NCI-H128 (cell line): ENCODE measurements at regions not wholly inside any gene's neighbourhood (a gene's known extent, or its start where the extent isn't known, plus 50 kb on each side); places are given as distances from the start of the nearest gene placed in this dataset.

Source experiments
- DNase-seq: peaks from one replicate; lab custom pipeline; 2025; ENCODE audit not compliant: unreplicated experiment; lab: John Stamatoyannopoulos, UW

- no peak for DNase-seq
Observed at GRCh38 chr17:69944406-69944805, 130.6 kb upstream of the KCNJ16 start.

GRCh38 chr17:69945698-69946185 is 129.3 kb upstream of the KCNJ16 start:
- DNase-seq, result no peak

GRCh38 chr17:69947027-69947759 is 127.8 kb upstream of the KCNJ16 start:
- DNase-seq, result no peak

GRCh38 chr17:69948406-69948805 is 126.6 kb upstream of the KCNJ16 start:
- DNase-seq, result no peak

GRCh38 chr17:69949496-69949895 is 125.5 kb upstream of the KCNJ16 start:
- DNase-seq, result no peak

GRCh38 chr17:69949973-69950695 is 124.9 kb upstream of the KCNJ16 start:
- no peak for DNase-seq

GRCh38 chr17:69950701-69951418 is 124.2 kb upstream of the KCNJ16 start:
- DNase-seq, result no peak

GRCh38 chr17:69954241-69954925 is 120.6 kb upstream of the KCNJ16 start:
- no peak for DNase-seq

- no peak for DNase-seq
Observed at GRCh38 chr17:69958063-69958462, 117.0 kb upstream of the KCNJ16 start.

- no peak for DNase-seq
Observed at GRCh38 chr17:69959283-69959682, 115.7 kb upstream of the KCNJ16 start.

GRCh38 chr17:69960755-69961154 is 114.3 kb upstream of the KCNJ16 start:
- DNase-seq, result no peak

- no peak for DNase-seq
Observed at GRCh38 chr17:69961501-69962145, 113.4 kb upstream of the KCNJ16 start.

- no peak for DNase-seq
Observed at GRCh38 chr17:69962436-69962995, 112.5 kb upstream of the KCNJ16 start.

- no peak for DNase-seq
Observed at GRCh38 chr17:69967910-69968411, 107.1 kb upstream of the KCNJ16 start.

- DNase-seq, result no peak
Observed at GRCh38 chr17:69969897-69970296, 105.1 kb upstream of the KCNJ16 start.

- DNase-seq, result no peak
Observed at GRCh38 chr17:69972251-69972650, 102.8 kb upstream of the KCNJ16 start.

GRCh38 chr17:69975808-69976207 is 99.2 kb upstream of the KCNJ16 start:
- no peak for DNase-seq

- no peak for DNase-seq
Observed at GRCh38 chr17:69978056-69978646, 96.9 kb upstream of the KCNJ16 start.

GRCh38 chr17:69981441-69981840 is 93.6 kb upstream of the KCNJ16 start:
- DNase-seq, result no peak

- DNase-seq, result no peak
Observed at GRCh38 chr17:69995476-69995875, 79.5 kb upstream of the KCNJ16 start.
